ENCODE measurements at regions not wholly inside any gene's neighbourhood (a gene's known extent, or its start where the extent isn't known, plus 50 kb on each side); places are given as distances from the start of the nearest gene placed in this dataset.

- no peak for DNase-seq (ENCODE audit: extremely low read depth in 1 of 2, low read depth in 1 of 2)
Measured at GRCh38 chr2:861655-862354, 88.8 kb upstream of the SNTG2 start.

GRCh38 chr2:860259-860855 is 90.3 kb upstream of the SNTG2 start:
- DNase-seq (ENCODE audit: extremely low read depth in 1 of 2, low read depth in 1 of 2): no peak

GRCh38 chr2:858646-859045 is 92.0 kb upstream of the SNTG2 start:
- no peak for DNase-seq (ENCODE audit: extremely low read depth in 1 of 2, low read depth in 1 of 2)

DNA sequence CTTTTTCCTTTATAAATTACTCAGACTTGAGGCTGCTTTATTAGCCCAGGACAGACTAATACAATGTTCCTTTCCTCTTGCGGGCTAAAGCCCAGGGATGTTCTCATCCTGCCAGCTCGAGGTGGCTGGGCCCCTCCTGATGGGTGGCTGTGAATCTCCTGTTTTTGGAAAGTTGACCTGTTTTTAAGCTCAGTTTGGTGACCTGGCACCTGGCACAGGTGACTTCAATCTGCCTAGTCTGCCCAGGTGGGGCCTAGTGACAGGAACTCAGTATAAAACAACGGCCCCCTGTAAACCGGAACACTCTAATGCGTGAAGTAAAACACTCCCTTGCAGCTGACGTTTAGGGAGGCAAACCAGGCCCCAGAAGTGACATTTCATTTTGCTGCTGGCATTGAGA is 92.7 kb upstream of the SNTG2 start:
- no peak for DNase-seq (ENCODE audit: extremely low read depth in 1 of 2, low read depth in 1 of 2)

DNA sequence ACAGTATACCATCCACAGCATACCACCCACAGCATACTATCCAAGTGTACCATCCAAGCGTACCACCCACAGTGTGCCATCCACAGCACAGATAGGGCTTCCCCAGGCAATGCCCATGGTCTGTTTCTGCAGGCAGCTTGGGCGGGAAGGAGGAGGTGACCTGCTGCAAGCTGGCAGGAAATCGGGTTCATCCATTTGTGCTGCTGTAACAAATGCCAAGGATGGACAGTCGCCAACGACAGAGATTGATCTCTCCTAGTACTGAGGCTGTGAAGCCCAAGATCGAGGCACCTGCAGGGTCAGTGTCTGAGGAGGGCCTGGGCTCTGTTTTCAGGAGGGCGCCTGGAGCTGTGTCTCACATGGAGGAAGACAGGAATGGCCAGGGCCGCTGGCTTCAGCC is 93.6 kb upstream of the SNTG2 start:
- no peak for DNase-seq (ENCODE audit: extremely low read depth in 1 of 2, low read depth in 1 of 2)

DNA sequence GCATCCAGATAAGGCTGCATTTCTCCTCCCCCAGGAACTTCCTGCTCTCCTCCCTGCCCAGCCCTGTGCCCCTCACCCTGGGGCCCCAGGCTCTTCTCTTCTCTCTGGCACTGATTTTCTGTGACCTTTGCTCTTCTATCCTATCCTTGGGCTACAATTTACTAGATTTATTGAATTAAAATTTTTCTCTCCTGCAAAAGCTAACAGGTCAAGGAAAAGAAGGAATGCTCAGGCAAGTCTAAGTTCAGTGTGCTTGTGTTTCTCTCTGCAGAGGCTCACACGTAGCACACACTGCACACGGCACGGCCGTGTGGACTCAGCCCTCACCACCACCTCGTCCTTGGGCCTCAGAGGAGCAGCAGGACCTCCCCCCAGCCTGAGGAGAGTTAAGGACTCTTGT is 94.2 kb upstream of the SNTG2 start:
- no peak for DNase-seq (ENCODE audit: extremely low read depth in 1 of 2, low read depth in 1 of 2)

- DNase-seq (ENCODE audit: extremely low read depth in 1 of 2, low read depth in 1 of 2): no peak
Measured at GRCh38 chr2:856041-856440, 94.6 kb upstream of the SNTG2 start.

DNA sequence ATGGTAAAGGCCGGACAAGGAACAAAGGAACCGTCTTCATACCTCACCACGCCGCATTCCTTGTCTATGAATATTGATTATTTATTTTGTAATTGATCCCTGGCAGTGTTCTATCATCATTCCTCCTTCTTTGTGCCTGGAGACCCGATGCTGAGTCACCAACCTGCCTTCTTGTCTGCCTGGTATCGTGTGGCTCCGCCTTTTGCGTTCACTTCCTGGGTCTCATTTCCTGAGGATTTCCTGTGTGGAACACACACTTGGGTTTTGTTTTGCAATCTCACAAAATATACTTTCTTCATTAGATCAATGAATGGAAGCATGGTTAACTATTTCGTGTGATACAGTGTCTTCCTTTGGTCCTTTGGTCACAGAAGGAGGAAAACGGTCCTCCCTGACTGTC is 95.5 kb upstream of the SNTG2 start:
- no peak for DNase-seq (ENCODE audit: extremely low read depth in 1 of 2, low read depth in 1 of 2)

DNA sequence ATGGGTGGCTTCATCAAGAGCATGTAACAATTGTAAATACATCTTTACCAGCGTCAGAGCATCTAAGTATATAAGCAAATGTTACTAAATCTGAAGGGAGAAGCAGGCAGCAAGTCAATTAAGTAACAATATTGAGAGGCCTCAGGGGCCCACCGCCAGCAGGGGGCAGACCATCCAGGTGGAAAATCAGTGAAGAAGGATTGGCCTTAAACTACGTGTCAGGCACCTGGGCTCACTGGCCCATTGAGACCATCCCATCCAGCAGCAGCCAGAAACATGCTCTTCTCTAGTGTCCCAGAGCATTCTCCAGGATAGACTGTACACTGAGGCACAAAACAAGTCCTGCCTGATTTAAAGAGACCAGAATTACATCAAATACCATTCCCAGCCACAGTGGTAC is 96.2 kb upstream of the SNTG2 start:
- DNase-seq (ENCODE audit: extremely low read depth in 1 of 2, low read depth in 1 of 2): peak; percentile 6 to 21

- DNase-seq (ENCODE audit: extremely low read depth in 1 of 2, low read depth in 1 of 2): no peak
Measured at GRCh38 chr2:853203-853870, 97.3 kb upstream of the SNTG2 start.

GRCh38 chr2:852168-852567 is 98.5 kb upstream of the SNTG2 start:
- DNase-seq (ENCODE audit: extremely low read depth in 1 of 2, low read depth in 1 of 2): no peak

DNA sequence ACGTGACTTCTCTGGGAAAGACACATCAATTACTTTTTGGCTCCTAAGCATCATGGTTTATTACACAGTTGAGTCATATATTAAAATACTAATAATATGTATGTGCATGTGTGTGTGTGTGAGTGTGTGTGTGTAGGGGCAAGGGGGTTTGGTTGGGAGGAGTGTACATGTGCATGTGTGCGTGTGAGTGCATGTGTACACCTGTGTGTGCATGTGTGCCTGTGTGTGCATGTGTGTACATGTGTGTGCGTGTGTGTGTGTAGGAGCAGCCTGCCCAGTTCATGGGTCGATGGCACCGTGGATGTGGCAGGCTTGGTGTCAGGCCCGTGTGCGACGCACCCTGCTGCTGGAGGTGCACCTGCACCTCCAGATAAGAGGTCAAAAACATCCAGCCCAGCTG is 99.0 kb upstream of the SNTG2 start:
- DNase-seq (ENCODE audit: extremely low read depth in 1 of 2, low read depth in 1 of 2): no peak

DNA sequence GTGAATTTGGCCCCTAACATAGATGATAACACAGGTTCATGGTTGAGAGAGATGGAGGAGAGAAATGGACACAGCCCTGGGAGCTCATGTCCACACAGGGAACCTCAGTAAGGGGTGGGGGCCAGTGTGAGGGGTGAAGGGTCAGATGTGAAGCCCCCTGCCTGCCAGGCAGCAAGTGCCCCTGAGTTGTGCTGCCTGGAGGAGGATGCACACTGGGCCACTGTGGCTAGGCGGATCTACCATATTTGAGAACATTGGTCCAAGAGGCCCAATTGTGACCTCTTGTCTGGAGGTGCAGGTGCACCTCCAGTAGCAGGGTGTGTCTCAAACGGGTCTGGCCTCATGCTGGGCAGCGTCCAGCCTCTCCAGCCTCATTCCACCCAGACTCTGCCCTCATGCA is 99.6 kb upstream of the SNTG2 start:
- DNase-seq (ENCODE audit: extremely low read depth in 1 of 2, low read depth in 1 of 2): no peak

DNA sequence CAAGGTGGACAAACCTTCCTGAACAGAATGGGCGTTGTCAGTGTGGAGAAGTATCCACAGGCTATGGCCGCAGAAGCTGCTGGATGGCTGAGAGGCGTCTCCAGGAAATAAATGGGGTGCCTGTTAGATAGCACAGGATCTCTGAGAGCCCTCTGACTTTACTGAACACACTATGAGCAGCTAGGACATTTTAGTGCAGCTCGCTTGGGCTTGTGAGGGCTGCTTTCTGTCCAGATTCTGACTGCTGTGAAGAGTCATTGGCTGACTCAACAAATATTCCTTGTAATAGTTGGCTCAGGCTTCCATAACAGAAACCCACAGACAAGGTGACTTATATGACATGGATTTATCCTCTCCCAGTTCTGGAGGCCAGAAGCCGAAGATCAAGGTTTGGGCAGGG is 100.2 kb upstream of the SNTG2 start:
- DNase-seq (ENCODE audit: extremely low read depth in 1 of 2, low read depth in 1 of 2): no peak

GRCh38 chr2:848099-848498 is 102.5 kb upstream of the SNTG2 start:
- DNase-seq (ENCODE audit: extremely low read depth in 1 of 2, low read depth in 1 of 2): no peak

GRCh38 chr2:847669-848068 is 103.0 kb upstream of the SNTG2 start:
- DNase-seq (ENCODE audit: extremely low read depth in 1 of 2, low read depth in 1 of 2): no peak

- DNase-seq (ENCODE audit: extremely low read depth in 1 of 2, low read depth in 1 of 2): no peak
Measured at GRCh38 chr2:844715-845114, 105.9 kb upstream of the SNTG2 start.

- no peak for DNase-seq (ENCODE audit: extremely low read depth in 1 of 2, low read depth in 1 of 2)
Measured at GRCh38 chr2:842151-842803, 108.4 kb upstream of the SNTG2 start.

GRCh38 chr2:841036-841435 is 109.6 kb upstream of the SNTG2 start:
- DNase-seq (ENCODE audit: extremely low read depth in 1 of 2, low read depth in 1 of 2): no peak

GRCh38 chr2:834233-834632 is 116.4 kb upstream of the SNTG2 start:
- no peak for DNase-seq (ENCODE audit: extremely low read depth in 1 of 2, low read depth in 1 of 2)

GRCh38 chr2:833180-833579 is 117.5 kb upstream of the SNTG2 start:
- no peak for DNase-seq (ENCODE audit: extremely low read depth in 1 of 2, low read depth in 1 of 2)

DNA sequence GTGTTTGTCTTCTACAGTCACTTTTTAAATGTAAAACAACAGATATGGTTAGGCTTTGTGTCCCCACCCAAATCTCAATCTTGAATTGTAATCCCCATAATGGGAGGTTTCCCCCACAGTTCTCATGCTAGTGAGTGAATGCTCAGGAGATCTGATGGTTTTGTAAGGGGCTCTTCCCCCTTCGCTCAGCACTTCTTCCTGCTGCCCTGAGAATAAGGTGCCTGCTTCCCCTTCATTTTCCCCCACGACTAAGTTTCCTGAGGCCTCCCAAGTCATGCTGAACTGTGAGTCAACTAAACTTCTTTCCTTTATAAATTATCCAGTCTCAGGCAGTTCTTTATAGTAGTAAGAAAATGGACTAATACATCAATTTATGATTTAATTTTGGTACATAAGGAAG is 118.0 kb upstream of the SNTG2 start:
- DNase-seq (ENCODE audit: extremely low read depth in 1 of 2, low read depth in 1 of 2): no peak
